M059J (cell line): ENCODE measurements at regions not wholly inside any gene's neighbourhood (a gene's known extent, or its start where the extent isn't known, plus 50 kb on each side); places are given as distances from the start of the nearest gene placed in this dataset.
A peak's percentile ranks its signal among the peaks of the same experiment; 100 is the strongest.
"Not testable (repeated sequence)": the region's sequence is repeated elsewhere in the genome, so short reads cannot be mapped to it uniquely, and the experiment has no call there.

Experiments used
- DNase-seq: peaks from one replicate; pipeline ENCODE4 v3.0.0-alpha.2; 2012; ENCODE audit warnings: low read depth

GRCh38 chr17:19470530-19471261, 59.7 kb downstream of the RNF112 start:
- peak; percentile 51 for DNase-seq

GRCh38 chr17:19474405-19474804, 59.2 kb upstream of the SLC47A1 start:
- not testable (repeated sequence) for DNase-seq

GRCh38 chr17:19475800-19476199, 57.9 kb upstream of the SLC47A1 start:
- not testable (repeated sequence) for DNase-seq

GRCh38 chr17:19482576-19482975, 51.1 kb upstream of the SLC47A1 start:
- DNase-seq, result peak; percentile 45
